Fibroblast of lung (primary cell): ENCODE measurements at regions not wholly inside any gene's neighbourhood (a gene's known extent, or its start where the extent isn't known, plus 50 kb on each side); places are given as distances from the start of the nearest gene placed in this dataset.
"Not testable (repeated sequence)": the region's sequence is repeated elsewhere in the genome, so short reads cannot be mapped to it uniquely, and the experiment has no call there.

Source experiments
- DNase-seq, 2 donors: peaks; one replicate each; pipeline versions ENCODE4 v3.0.0 to v3.0.0-alpha.2; 2010; ENCODE audit warnings: low read depth in 2 of 2
- H2AFZ ChIP-seq: 2 replicates; pipeline ENCODE4 v1.5.1; 2012; ENCODE audit warnings: low read length, control low read depth, inconsistent platforms
- H3K27ac ChIP-seq: 2 replicates; pipeline ENCODE4 v1.5.1; 2011; ENCODE audit warnings: low read length, control low read depth; ENCODE audit not compliant: insufficient read depth
- H3K27me3 ChIP-seq: 2 replicates; pipeline ENCODE4 v1.5.1; 2011; ENCODE audit warnings: mild to moderate bottlenecking, low read length; ENCODE audit not compliant: control insufficient read depth, insufficient read depth
- H3K36me3 ChIP-seq: 2 replicates; pipeline ENCODE4 v1.5.1; 2011; ENCODE audit warnings: low read length; ENCODE audit not compliant: control insufficient read depth, insufficient read depth
- H3K4me1 ChIP-seq: 2 replicates; pipeline ENCODE4 v1.5.1; 2011; ENCODE audit warnings: low read length; ENCODE audit not compliant: control insufficient read depth, insufficient read depth; ENCODE audit errors: extremely low read depth
- H3K4me2 ChIP-seq: 2 replicates; pipeline ENCODE4 v1.5.1; 2011; ENCODE audit warnings: low read length, control low read depth; ENCODE audit not compliant: insufficient read depth; ENCODE audit errors: extremely low read depth
- H3K4me3 ChIP-seq, 4 experiments: fragments of 200-600 bp in 1 of 4; sonication (generic) in 1 of 4; replicated peaks in 1 of 4; 2 replicates each; pipeline ENCODE4 v1.5.1; 2011 to 2016; ENCODE audit warnings: low read length in 4 of 4, low read depth in 3 of 4, mild to moderate bottlenecking in 3 of 4, control low read depth in 2 of 4, inconsistent platforms in 1 of 4, mixed read lengths in 1 of 4; ENCODE audit not compliant: insufficient read depth in 1 of 4; ENCODE audit errors: control extremely low read depth in 1 of 4
- H3K79me2 ChIP-seq: 2 replicates; pipeline ENCODE4 v1.5.1; 2012; ENCODE audit warnings: mild to moderate bottlenecking, low read length, inconsistent platforms; ENCODE audit not compliant: control insufficient read depth, insufficient read depth
- H3K9ac ChIP-seq: 2 replicates; pipeline ENCODE4 v1.5.1; 2011; ENCODE audit warnings: mild to moderate bottlenecking, low read length, control low read depth; ENCODE audit not compliant: insufficient read depth
- H3K9me3 ChIP-seq: 2 replicates; pipeline ENCODE4 v1.5.1; 2012; ENCODE audit warnings: low read depth, low read length; ENCODE audit not compliant: control insufficient read depth, insufficient read depth
- H4K20me1 ChIP-seq: 2 replicates; pipeline ENCODE4 v1.5.1; 2011; ENCODE audit warnings: low read length; ENCODE audit not compliant: control insufficient read depth, insufficient read depth; ENCODE audit errors: extremely low read depth
- CTCF ChIP-seq, 2 donors: IDR thresholded peaks in 1 of 2; conservative IDR thresholded peaks in 1 of 2; 1 replicate in 1 of 2; 2 replicates in 1 of 2; pipeline ENCODE4 v1.5.1; 2011 to 2012; ENCODE audit warnings: low read length in 2 of 2, control low read depth in 1 of 2, inconsistent platforms in 1 of 2, low read depth in 1 of 2, mild to moderate bottlenecking in 1 of 2
- EZH2 ChIP-seq: IDR thresholded peaks from 2 replicates; pipeline ENCODE4 v1.5.1; 2012; ENCODE audit warnings: low read length, control low read depth, mild to moderate bottlenecking; ENCODE audit errors: missing control alignments

- Histone ChIP-seq H3K9me3 (no peaks in the 10 kb centered on the region), H3K27me3 (peaks cover 6% of the 10 kb centered on the region), H3K4me2 (no peak overlapping the region), H3K36me3 (no peaks in the 10 kb centered on the region), H3K4me1 (no peaks in the 10 kb centered on the region), H3K9ac (no peak overlapping the region), H4K20me1 (no peaks in the 10 kb centered on the region), H3K4me3 (no peak overlapping the region), H2AFZ (no peak overlapping the region), H3K27ac (no peak overlapping the region), H3K79me2 (no peaks in the 10 kb centered on the region)
- no peak for DNase-seq
- TF ChIP-seq EZH2: no peak
- no peak for TF ChIP-seq CTCF (conservative IDR thresholded peaks at IDR 0.05 in 1 of 2, IDR thresholded peaks at IDR 0.05 in 1 of 2; ENCODE audit: low read depth in 1 of 2, low read length in 2 of 2)
These were observed 331.3 kb upstream of the KLF3 start for GRCh38 chr4:38332699-38333098.

- H3K4me1 ChIP-seq: no peaks in the 10 kb centered on the region
- H4K20me1 ChIP-seq: no peaks in the 10 kb centered on the region
- H3K27ac ChIP-seq: no peak overlapping the region
- H3K36me3 ChIP-seq: no peaks in the 10 kb centered on the region
- no peak for DNase-seq
- no peak overlapping the region for H2AFZ ChIP-seq
- H3K79me2 ChIP-seq: no peaks in the 10 kb centered on the region
- H3K9ac ChIP-seq: no peak overlapping the region
- no peaks in the 10 kb centered on the region for H3K9me3 ChIP-seq
- TF ChIP-seq EZH2 (no peak), CTCF (conservative IDR thresholded peaks at IDR 0.05 in 1 of 2, IDR thresholded peaks at IDR 0.05 in 1 of 2; ENCODE audit: low read depth in 1 of 2, low read length in 2 of 2) (no peak)
- H3K4me2 ChIP-seq: no peak overlapping the region
- H3K4me3 ChIP-seq: no peak overlapping the region
- H3K27me3 ChIP-seq: peaks cover 6% of the 10 kb centered on the region
These were observed 330.8 kb upstream of the KLF3 start for GRCh38 chr4:38333219-38333618.

- no peaks in the 10 kb centered on the region for H3K79me2 ChIP-seq
- no peak overlapping the region for H3K4me2 ChIP-seq
- H3K4me1 ChIP-seq: no peaks in the 10 kb centered on the region
- TF ChIP-seq EZH2: no peak
- no peak for TF ChIP-seq CTCF (conservative IDR thresholded peaks at IDR 0.05 in 1 of 2, IDR thresholded peaks at IDR 0.05 in 1 of 2; ENCODE audit: low read depth in 1 of 2, low read length in 2 of 2)
- H4K20me1 ChIP-seq: no peaks in the 10 kb centered on the region
- no peak for DNase-seq
- H3K36me3 ChIP-seq: no peaks in the 10 kb centered on the region
- no peak overlapping the region for H3K4me3 ChIP-seq
- no peak overlapping the region for H3K27ac ChIP-seq
- H3K9me3 ChIP-seq: no peaks in the 10 kb centered on the region
- H3K9ac ChIP-seq: no peak overlapping the region
- peaks cover 6% of the 10 kb centered on the region for H3K27me3 ChIP-seq
- no peak overlapping the region for H2AFZ ChIP-seq
These were observed 329.2 kb upstream of the KLF3 start for GRCh38 chr4:38334791-38335190.

GRCh38 chr4:38338939-38339338 is 325.1 kb upstream of the KLF3 start:
- not testable (repeated sequence) for H3K4me1 ChIP-seq, H3K9me3 ChIP-seq, H2AFZ ChIP-seq, H3K27ac ChIP-seq, H3K9ac ChIP-seq, H3K79me2 ChIP-seq, H3K36me3 ChIP-seq, H3K27me3 ChIP-seq, DNase-seq, H3K4me2 ChIP-seq, H4K20me1 ChIP-seq, H3K4me3 ChIP-seq
